AG20443 (cell line): ENCODE measurements at regions not wholly inside any gene's neighbourhood (a gene's known extent, or its start where the extent isn't known, plus 50 kb on each side); places are given as distances from the start of the nearest gene placed in this dataset.

ENCODE experiments used
- DNase-seq: peaks from one replicate; pipeline ENCODE4 v3.0.0; 2012; ENCODE audit warnings: low spot score, mixed read lengths

DNA sequence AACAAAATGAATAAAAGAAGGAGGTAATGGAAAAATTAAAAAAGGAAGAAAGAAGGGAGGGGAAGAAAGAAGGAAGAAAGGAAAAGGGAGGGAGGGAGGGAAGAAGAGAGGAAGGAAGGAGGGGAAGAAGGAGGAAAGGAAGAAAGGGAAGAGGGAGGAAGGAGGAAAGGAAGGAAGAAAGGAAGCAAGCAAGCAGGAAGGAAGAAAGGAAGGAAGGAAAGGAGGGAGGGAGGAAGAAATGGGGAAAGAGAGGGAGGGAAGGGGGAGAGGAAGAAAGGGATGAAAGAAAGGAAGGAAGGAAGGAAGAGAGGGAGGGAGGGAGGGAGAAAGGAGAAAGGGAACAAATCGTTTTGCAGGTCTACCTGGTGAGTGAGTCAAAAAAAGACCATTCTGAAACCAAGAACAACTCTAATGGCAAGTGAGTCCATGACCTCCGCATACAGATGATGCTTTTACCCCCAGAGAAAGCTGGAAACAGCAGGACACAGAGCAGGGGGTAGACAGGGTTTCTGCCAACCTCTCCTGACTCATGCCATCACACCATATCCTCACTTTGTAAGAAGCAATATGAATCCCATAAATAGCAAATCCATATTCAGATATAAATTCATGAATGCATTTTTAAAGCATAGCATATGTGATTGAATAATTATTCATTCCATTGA, 1112.9 kb upstream of the AUTS2 start:
- DNase-seq: no peak

GRCh38 chr7:68488341-68489060, 1109.8 kb upstream of the AUTS2 start:
- DNase-seq: no peak

DNA sequence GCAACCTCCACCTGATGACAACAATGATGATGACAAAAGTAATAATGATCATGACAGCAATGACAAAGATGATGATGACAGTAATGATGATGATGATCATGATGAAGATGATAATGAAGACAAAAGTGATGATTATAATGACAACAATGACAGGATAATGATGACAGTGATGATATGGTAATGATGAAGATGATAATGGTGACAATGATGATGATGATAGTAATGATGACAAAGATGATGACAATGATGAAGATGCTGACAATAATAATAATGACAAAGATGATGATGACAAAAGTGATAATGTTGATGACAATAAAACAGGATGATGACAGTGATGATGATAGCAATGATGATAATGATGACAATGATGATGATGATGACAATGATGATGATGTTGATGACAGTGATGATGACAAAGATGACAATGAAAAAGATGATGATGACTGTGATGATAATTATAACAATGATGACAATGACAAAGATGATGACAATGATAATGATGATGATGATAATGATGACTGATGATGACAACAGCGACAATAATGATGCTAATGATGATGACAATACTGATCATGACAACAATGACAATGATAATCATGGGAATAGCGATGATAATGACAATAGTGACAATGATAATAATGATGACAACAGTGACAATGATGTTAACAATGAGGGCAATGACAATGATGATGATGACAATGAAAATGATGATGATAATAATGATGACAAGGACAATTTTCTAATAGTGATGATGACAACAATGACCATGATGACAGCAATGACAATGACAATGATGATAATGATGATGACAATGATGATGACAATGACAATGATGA, 1106.5 kb upstream of the AUTS2 start:
- DNase-seq: no peak

GRCh38 chr7:68492359-68492690, 1106.0 kb upstream of the AUTS2 start:
- no peak for DNase-seq

GRCh38 chr7:68503400-68503799, 1094.9 kb upstream of the AUTS2 start:
- no peak for DNase-seq

- DNase-seq: no peak
Measured at GRCh38 chr7:68504716-68505115, 1093.6 kb upstream of the AUTS2 start.

- no peak for DNase-seq
Measured at GRCh38 chr7:68505721-68506120, 1092.6 kb upstream of the AUTS2 start.

- DNase-seq: no peak
Measured at GRCh38 chr7:68507668-68508067, 1090.6 kb upstream of the AUTS2 start.

DNA sequence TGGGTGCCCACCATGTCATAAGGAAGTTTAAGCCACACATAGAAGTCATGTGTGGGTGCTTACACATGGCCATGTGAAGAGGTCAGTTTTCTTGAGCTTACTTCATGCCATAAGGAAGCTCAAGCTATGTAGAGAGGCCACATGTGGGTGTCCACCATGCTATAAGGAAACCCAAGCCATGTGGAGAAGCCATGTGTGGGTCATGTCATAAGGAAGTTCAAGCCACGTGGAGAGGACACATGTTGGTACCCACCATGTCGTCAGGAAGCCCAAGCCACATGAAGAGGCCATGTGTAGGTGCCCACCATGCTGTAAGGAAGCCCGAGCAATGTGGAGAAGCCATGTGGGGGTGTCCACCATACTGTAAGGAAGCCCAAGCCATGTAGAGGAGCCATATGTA, 1089.2 kb upstream of the AUTS2 start:
- DNase-seq: no peak

DNA sequence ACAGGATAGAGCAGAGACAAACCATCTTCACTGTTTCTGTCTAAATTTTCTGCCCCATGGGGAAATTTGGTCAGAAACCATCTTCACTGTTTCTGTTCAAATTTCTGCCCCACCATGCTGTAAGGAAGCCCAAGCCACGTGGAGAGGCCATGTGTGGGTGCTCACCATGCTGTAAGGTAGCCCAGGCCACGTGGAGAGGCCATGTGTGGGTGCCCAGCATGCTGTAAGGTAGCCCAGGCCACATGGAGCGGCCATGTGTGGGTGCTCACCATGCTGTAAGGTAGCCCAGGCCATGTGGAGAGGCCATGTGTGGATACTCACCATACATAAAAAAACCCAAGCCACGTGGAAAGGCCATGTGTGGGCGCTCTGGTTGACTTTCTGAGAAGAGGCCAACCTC, 1088.7 kb upstream of the AUTS2 start:
- no peak for DNase-seq

GRCh38 chr7:68511281-68511680, 1087.0 kb upstream of the AUTS2 start:
- no peak for DNase-seq

DNA sequence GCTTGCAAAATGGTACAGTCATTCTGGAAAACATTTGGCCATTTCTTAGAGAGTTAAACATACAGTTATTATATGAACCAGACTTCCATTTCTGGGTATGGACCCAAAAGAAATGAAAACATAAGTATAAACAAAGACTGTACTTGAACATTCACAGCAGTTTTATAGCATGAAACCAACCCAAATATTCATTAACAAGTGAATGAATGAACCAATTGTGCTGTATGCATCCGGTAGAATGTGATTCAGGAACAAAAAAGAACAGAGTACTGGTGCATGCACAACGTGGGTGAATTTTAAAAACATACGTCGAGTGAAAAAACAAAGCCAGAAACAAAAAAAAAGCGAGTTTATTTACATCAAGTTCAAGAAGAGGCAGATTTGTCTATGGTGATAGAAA, 1085.8 kb upstream of the AUTS2 start:
- DNase-seq: no peak

- no peak for DNase-seq
Measured at GRCh38 chr7:68518060-68518459, 1080.2 kb upstream of the AUTS2 start.

DNA sequence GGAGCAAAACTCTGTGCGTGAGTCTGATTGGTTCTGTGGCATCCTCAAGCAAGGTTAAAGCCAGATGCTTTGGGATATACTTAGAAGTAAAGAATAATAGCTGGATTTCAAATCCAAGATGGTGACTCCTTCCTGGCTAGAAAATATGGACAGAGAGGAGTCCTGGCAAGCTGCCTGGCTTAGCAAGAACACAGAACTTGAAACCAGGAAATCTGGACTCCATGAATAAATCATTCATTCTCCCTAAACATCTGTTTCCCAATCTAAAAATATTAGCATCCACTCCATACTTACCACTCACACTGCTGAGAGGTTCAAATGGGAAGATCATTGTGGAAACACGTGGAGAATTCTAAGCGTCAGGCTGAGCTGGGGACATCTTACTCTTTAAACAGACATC, 1074.1 kb upstream of the AUTS2 start:
- no peak for DNase-seq

GRCh38 chr7:68529221-68529620, 1069.1 kb upstream of the AUTS2 start:
- DNase-seq: no peak

DNA sequence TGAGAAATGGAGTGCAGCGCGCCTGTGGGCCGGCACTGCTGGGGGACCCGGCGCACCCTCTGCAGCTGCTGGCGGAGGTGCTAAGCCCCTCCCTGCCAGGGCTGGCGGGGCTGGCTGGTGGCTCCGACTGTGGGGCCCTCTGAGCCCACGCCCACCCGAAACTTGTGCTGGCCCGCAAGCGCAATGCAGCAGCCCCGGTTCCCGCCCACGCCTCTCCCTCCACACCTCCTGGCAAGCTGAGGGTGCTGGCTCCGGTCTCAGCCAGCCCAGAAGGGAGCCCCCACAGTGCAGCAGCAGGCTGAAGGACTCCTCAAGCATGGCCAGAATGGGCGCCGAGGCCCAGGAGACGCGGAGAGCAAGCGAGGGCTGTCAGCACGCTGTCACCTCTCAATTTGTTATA, 1063.0 kb upstream of the AUTS2 start:
- DNase-seq: no peak

DNA sequence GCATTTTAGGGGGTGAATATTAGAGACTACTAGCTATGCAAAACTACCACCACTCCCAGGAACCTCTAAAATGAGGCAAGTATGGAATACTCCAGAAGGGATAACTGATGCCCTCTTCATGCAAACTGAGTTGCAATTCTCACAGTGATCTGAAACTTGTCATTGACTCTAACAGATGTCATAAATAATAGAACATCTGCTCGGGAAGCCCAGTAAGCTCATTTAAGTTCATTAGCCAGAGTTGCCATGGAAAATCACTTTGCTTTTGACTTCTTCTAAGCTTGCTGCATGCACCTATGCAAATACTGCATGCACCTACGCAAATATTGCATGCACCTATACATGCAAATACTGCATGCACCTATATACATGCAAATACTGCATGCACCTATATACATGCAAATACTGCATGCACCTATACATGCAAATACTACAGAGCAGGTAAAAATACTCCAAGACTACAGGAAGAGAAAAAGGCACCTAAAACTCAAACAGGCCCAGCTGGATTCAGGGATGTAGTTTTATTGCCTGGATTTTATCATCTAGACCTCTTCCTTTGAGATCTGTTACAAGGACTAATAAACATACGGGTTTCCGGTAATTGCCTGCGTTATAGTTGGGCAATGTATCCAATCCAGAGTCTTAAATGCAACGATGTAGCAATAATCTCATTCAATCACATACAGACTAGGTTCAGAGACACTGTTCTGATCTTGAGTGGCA, 1061.1 kb upstream of the AUTS2 start:
- DNase-seq: no peak

- no peak for DNase-seq
Measured at GRCh38 chr7:68537774-68538071, 1060.6 kb upstream of the AUTS2 start.

DNA sequence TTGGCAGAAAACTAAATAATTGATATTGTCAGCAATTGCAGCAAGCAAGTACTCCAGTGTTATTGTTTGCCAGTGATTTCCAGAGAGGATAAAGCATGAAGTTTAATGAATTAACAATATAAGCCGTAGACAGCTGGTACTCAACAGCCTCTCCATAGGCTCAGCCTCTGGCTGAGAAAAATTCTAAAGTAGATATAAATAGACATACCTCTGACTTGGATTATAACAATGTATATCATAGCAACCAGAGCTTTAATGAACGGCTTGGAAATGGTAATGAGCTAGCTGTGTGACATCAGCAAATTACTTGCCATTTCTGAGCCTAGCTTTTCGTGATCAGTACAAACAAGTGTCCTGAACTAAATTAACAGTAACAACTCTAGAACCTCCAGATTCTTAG, 1055.4 kb upstream of the AUTS2 start:
- DNase-seq: no peak

DNA sequence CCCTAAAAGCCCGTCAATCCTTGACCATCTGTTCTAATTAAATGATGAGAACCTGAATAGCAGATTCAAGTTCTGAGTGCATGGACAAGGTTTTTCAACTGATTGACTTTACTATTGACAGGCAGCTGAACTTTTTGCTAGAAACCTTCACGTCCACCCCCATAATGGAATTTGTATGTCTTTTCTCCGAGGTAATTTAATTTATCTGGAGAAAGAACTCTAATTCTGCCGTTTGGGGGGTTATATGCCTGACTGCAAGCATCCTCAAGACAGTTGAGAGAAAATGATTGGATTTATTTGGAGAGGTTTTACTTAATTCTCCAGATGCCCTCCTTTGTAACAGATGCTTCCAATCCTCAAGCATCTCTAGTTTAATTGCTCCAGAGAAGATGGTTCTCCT, 1053.4 kb upstream of the AUTS2 start:
- DNase-seq: no peak

DNA sequence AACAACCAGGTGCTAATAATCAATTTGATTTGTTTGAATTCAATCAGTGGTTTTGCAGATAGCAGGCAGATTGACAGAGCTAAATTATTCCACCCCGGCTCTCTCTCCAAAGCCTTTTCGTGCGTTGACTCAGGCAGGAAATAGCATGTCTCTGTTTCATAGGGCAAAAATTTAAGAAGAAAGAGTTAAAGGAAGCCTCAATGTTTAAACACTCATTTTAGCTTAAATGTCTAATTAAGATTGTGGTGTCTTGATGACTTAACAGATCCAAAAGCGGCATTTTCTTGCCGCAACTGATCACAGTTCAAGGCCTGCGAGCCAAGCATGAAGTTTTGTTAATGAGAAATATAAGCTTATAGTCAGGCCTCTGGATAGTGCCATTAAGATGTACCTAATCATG, 1051.1 kb upstream of the AUTS2 start:
- peak; percentile 14 for DNase-seq

DNA sequence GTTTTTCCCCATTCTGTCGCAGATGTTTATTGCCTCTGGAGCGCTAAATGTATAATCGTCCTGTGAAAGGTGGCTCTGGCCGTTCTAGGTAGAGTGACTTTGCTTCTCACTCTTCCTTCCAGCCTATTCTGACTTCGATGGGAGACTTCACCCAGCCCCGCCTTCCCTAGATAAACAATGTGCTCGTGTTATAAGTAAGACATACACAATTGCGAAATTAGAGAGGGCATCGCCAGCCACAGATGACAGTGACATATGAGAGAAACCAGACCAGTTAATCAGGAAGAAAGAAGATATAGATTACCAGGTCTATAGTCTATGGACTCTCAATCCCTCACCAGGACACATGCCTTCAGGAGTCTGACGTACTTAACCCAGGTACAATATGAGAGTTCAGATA, 1050.5 kb upstream of the AUTS2 start:
- no peak for DNase-seq

DNA sequence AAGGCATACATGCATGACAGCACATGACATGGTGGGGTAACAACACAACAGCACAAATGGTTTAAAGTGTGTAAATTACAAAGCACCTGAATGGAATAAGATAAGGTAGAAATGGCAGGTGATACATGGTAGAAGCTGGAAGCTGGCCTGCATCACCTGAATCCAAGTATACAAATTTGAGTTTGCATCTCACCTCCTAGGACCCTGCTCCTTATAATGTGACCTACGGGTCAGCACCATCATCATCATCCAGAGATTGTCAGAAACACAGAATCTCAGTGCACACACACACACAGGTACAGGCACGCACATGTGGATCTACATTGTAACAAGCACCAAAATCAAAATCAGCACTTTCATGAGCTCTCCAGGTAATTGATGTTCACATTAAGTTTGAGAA, 1048.2 kb upstream of the AUTS2 start:
- no peak for DNase-seq
